HepG2 (cell line): ENCODE measurements at regions not wholly inside any gene's neighbourhood (a gene's known extent, or its start where the extent isn't known, plus 50 kb on each side); places are given as distances from the start of the nearest gene placed in this dataset.
A peak's percentile ranks its signal among the peaks of the same experiment; 100 is the strongest.

Experiments used
- HNF4A ChIP-seq: sonication (generic); formaldehyde crosslinking; IDR thresholded peaks from 2 replicates; pipeline ENCODE4 v1.4.0; 2020; ENCODE audit warnings: missing genetic modification reagents
- KLF11 ChIP-seq: IDR thresholded peaks from 2 replicates; pipeline ENCODE4 v1.6.1; 2016; ENCODE audit warnings: missing compliant biosample characterization
- POLR2G ChIP-seq: fragments of 200-400 bp; formaldehyde crosslinking; IDR thresholded peaks from 2 replicates; pipeline ENCODE4 v1.6.1; 2018; ENCODE audit warnings: mild to moderate bottlenecking, low read depth, low read length, moderate library complexity
- RFXANK ChIP-seq: IDR thresholded peaks from 2 replicates; pipeline ENCODE4 v1.6.1; 2016
- ZBTB21 ChIP-seq: sonication (generic); formaldehyde crosslinking; IDR thresholded peaks from 2 replicates; pipeline ENCODE4 v1.4.0; 2020; ENCODE audit warnings: missing genetic modification reagents
- ZFP37 ChIP-seq: sonication (generic); formaldehyde crosslinking; IDR thresholded peaks from 2 replicates; pipeline ENCODE4 v1.4.0; 2020; ENCODE audit warnings: missing genetic modification reagents, borderline replicate concordance
- TF ChIP-seq, protein P1 (sequence below): sonication (generic); formaldehyde crosslinking; IDR thresholded peaks from 2 replicates; pipeline ENCODE4 v1.4.0; 2020; ENCODE audit warnings: missing genetic modification reagents
- TF ChIP-seq, protein P2 (sequence below): sonication (generic); formaldehyde crosslinking; IDR thresholded peaks from one replicate; pipeline ENCODE4 v1.5.1; 2020; ENCODE audit warnings: mild to moderate bottlenecking, missing genetic modification reagents; ENCODE audit errors: not compliant biosample characterization
- TF ChIP-seq, protein P3 (sequence below): sonication (generic); formaldehyde crosslinking; IDR thresholded peaks from 2 replicates; pipeline ENCODE4 v1.4.0; 2020; ENCODE audit warnings: low read depth, missing genetic modification reagents

DNA sequence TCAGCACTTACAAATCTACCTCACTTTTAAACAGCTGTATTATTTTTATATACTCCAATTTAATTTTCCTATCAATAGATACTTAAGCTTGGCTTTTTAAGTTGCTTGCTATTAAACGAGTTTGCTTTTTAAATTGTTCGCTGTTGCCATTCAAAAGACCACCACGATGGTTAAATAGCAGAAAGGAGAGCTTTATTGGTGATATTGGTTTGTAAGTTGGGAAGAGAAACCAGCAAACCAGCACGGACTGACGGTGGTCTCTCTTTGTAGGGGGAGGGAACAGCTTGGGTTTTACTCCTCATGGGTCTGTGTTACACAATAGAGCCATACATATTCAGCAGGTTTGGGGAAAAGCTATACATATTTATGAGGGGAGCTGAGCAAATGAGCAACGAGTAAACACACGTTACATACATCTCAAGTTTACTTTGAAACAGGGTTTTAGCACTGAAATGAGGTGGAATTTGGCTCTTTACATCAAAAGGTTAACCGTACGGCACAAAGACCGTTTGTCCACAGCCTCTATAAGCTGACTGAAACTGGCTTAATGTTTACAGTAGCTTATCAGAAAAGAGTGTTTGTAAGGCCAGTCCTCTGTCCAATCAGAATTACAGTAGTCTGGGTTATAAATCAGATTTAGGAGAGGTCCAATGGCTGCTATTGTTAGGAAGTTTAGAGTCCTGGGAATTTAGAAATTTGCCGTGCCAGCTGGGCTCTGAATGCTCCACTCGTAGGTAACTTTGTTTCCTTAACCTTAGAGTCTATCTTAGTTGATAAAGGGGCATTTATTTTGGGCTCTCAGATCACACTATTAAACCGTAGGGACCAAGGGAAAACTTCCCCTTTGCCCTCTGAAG, 69.7 kb upstream of the DHRS4 start (continued):
- TF ChIP-seq, protein P1, sequence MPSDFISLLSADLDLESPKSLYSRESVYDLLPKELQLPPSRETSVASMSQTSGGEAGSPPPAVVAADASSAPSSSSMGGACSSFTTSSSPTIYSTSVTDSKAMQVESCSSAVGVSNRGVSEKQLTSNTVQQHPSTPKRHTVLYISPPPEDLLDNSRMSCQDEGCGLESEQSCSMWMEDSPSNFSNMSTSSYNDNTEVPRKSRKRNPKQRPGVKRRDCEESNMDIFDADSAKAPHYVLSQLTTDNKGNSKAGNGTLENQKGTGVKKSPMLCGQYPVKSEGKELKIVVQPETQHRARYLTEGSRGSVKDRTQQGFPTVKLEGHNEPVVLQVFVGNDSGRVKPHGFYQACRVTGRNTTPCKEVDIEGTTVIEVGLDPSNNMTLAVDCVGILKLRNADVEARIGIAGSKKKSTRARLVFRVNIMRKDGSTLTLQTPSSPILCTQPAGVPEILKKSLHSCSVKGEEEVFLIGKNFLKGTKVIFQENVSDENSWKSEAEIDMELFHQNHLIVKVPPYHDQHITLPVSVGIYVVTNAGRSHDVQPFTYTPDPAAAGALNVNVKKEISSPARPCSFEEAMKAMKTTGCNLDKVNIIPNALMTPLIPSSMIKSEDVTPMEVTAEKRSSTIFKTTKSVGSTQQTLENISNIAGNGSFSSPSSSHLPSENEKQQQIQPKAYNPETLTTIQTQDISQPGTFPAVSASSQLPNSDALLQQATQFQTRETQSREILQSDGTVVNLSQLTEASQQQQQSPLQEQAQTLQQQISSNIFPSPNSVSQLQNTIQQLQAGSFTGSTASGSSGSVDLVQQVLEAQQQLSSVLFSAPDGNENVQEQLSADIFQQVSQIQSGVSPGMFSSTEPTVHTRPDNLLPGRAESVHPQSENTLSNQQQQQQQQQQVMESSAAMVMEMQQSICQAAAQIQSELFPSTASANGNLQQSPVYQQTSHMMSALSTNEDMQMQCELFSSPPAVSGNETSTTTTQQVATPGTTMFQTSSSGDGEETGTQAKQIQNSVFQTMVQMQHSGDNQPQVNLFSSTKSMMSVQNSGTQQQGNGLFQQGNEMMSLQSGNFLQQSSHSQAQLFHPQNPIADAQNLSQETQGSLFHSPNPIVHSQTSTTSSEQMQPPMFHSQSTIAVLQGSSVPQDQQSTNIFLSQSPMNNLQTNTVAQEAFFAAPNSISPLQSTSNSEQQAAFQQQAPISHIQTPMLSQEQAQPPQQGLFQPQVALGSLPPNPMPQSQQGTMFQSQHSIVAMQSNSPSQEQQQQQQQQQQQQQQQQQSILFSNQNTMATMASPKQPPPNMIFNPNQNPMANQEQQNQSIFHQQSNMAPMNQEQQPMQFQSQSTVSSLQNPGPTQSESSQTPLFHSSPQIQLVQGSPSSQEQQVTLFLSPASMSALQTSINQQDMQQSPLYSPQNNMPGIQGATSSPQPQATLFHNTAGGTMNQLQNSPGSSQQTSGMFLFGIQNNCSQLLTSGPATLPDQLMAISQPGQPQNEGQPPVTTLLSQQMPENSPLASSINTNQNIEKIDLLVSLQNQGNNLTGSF (CRISPR knock-in tag) = no peak
- TF ChIP-seq ZBTB21 (peak; percentile 64), RFXANK (peak; percentile 82; the same call in 1 of the 2 replicates), POLR2G (peak; percentile 86), ZFP37 (CRISPR knock-in tag) (no peak), KLF11 (peak; percentile 46; the same call in 1 of the 2 replicates), HNF4A (CRISPR knock-in tag) (peak; percentile 99)
- TF ChIP-seq, protein P2, sequence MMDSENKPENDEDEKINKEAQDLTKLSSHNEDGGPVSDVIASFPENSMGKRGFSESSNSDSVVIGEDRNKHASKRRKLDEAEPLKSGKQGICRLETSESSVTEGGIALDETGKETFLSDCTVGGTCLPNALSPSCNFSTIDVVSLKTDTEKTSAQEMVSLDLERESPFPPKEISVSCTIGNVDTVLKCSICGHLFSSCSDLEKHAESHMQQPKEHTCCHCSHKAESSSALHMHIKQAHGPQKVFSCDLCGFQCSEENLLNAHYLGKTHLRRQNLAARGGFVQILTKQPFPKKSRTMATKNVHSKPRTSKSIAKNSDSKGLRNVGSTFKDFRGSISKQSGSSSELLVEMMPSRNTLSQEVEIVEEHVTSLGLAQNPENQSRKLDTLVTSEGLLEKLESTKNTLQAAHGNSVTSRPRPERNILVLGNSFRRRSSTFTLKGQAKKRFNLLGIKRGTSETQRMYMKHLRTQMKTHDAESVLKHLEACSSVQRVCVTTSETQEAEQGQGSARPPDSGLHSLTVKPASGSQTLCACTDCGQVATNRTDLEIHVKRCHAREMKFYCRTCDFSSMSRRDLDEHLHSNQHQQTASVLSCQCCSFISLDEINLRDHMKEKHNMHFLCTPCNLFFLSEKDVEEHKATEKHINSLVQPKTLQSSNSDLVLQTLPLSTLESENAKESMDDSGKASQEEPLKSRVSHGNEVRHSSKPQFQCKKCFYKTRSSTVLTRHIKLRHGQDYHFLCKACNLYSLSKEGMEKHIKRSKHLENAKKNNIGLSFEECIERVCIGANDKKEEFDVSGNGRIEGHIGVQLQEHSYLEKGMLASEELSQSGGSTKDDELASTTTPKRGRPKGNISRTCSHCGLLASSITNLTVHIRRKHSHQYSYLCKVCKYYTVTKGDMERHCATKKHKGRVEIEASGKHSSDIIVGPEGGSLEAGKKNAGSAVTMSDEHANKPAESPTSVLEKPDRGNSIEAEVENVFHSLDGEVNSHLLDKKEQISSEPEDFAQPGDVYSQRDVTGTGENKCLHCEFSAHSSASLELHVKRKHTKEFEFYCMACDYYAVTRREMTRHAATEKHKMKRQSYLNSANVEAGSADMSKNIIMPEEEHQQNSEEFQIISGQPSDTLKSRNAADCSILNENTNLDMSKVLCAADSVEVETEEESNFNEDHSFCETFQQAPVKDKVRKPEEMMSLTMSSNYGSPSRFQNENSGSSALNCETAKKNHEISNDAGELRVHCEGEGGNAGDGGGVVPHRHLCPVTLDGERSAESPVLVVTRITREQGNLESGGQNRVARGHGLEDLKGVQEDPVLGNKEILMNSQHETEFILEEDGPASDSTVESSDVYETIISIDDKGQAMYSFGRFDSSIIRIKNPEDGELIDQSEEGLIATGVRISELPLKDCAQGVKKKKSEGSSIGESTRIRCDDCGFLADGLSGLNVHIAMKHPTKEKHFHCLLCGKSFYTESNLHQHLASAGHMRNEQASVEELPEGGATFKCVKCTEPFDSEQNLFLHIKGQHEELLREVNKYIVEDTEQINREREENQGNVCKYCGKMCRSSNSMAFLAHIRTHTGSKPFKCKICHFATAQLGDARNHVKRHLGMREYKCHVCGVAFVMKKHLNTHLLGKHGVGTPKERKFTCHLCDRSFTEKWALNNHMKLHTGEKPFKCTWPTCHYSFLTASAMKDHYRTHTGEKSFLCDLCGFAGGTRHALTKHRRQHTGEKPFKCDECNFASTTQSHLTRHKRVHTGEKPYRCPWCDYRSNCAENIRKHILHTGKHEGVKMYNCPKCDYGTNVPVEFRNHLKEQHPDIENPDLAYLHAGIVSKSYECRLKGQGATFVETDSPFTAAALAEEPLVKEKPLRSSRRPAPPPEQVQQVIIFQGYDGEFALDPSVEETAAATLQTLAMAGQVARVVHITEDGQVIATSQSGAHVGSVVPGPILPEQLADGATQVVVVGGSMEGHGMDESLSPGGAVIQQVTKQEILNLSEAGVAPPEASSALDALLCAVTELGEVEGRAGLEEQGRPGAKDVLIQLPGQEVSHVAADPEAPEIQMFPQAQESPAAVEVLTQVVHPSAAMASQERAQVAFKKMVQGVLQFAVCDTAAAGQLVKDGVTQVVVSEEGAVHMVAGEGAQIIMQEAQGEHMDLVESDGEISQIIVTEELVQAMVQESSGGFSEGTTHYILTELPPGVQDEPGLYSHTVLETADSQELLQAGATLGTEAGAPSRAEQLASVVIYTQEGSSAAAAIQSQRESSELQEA (CRISPR knock-in tag) = no peak
- TF ChIP-seq, protein P3, sequence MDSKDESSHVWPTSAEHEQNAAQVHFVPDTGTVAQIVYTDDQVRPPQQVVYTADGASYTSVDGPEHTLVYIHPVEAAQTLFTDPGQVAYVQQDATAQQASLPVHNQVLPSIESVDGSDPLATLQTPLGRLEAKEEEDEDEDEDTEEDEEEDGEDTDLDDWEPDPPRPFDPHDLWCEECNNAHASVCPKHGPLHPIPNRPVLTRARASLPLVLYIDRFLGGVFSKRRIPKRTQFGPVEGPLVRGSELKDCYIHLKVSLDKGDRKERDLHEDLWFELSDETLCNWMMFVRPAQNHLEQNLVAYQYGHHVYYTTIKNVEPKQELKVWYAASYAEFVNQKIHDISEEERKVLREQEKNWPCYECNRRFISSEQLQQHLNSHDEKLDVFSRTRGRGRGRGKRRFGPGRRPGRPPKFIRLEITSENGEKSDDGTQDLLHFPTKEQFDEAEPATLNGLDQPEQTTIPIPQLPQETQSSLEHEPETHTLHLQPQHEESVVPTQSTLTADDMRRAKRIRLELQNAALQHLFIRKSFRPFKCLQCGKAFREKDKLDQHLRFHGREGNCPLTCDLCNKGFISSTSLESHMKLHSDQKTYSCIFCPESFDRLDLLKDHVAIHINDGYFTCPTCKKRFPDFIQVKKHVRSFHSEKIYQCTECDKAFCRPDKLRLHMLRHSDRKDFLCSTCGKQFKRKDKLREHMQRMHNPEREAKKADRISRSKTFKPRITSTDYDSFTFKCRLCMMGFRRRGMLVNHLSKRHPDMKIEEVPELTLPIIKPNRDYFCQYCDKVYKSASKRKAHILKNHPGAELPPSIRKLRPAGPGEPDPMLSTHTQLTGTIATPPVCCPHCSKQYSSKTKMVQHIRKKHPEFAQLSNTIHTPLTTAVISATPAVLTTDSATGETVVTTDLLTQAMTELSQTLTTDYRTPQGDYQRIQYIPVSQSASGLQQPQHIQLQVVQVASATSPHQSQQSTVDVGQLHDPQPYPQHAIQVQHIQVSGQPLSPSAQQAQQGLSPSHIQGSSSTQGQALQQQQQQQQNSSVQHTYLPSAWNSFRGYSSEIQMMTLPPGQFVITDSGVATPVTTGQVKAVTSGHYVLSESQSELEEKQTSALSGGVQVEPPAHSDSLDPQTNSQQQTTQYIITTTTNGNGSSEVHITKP (CRISPR knock-in tag) = peak; percentile 49; the same call in 1 of the 2 replicates
